WTC11 (cell line): ENCODE measurements at regions not wholly inside any gene's neighbourhood (a gene's known extent, or its start where the extent isn't known, plus 50 kb on each side); places are given as distances from the start of the nearest gene placed in this dataset.

Source experiments
- CTCF ChIP-seq: fragments of 200-600 bp; IDR thresholded peaks from 2 replicates; pipeline ENCODE4 v1.8.0; 2022; ENCODE audit warnings: antibody characterized with exemption
- E2F5 ChIP-seq: sonication (generic); formaldehyde crosslinking; IDR thresholded peaks from 2 replicates; pipeline ENCODE4 v1.8.1; 2022; ENCODE audit warnings: mild to moderate bottlenecking, moderate library complexity, missing genetic modification reagents
- GRHL2 ChIP-seq: fragments of 250-450 bp; sonication (Bioruptor Pico); IDR thresholded peaks from 2 replicates; pipeline ENCODE4 v1.8.0; 2022; ENCODE audit warnings: mild to moderate bottlenecking, moderate library complexity; ENCODE audit not compliant: insufficient replicate concordance, severe bottlenecking
- NR2C2 ChIP-seq: sonication (generic); formaldehyde crosslinking; IDR thresholded peaks from 2 replicates; pipeline ENCODE4 v1.8.0; 2022; ENCODE audit warnings: mild to moderate bottlenecking, missing genetic modification reagents
- SMAD3 ChIP-seq: sonication (generic); formaldehyde crosslinking; IDR thresholded peaks from 2 replicates; pipeline ENCODE4 v1.8.0; 2022; ENCODE audit warnings: missing genetic modification reagents, mild to moderate bottlenecking, borderline replicate concordance
- TEAD1 ChIP-seq: sonication (generic); formaldehyde crosslinking; IDR thresholded peaks from 2 replicates; pipeline ENCODE4 v1.8.0; 2022; ENCODE audit warnings: mild to moderate bottlenecking, missing genetic modification reagents
- ZNF232 ChIP-seq: sonication (generic); formaldehyde crosslinking; IDR thresholded peaks from 2 replicates; pipeline ENCODE4 v1.8.0; 2022; ENCODE audit warnings: mild to moderate bottlenecking, missing genetic modification reagents
- ZNF263 ChIP-seq: sonication (generic); formaldehyde crosslinking; IDR thresholded peaks from 2 replicates; pipeline ENCODE4 v1.8.1; 2022; ENCODE audit warnings: low read depth, mild to moderate bottlenecking, moderate library complexity, missing genetic modification reagents
- ZNF425 ChIP-seq: fragments of 250-450 bp; sonication (Bioruptor Pico); conservative IDR thresholded peaks from 2 replicates; pipeline ENCODE4 v1.9.0; 2021; ENCODE audit warnings: mild to moderate bottlenecking

GRCh38 chr2:12616456-12617156, 100.1 kb upstream of the TRIB2 start:
- TF ChIP-seq TEAD1 (CRISPR knock-in tag), result no peak
- no peak for TF ChIP-seq CTCF
- TF ChIP-seq GRHL2 (CRISPR knock-in tag), result no peak
- no peak for TF ChIP-seq E2F5 (CRISPR knock-in tag)
- TF ChIP-seq ZNF425 (CRISPR knock-in tag), result no peak
- no peak for TF ChIP-seq NR2C2 (CRISPR knock-in tag)
- no peak for TF ChIP-seq ZNF263 (CRISPR knock-in tag)
- TF ChIP-seq ZNF232 (CRISPR knock-in tag), result no peak
- TF ChIP-seq SMAD3 (CRISPR knock-in tag), result no peak
